Right lobe of liver (tissue), 4 donors: ENCODE measurements at regions not wholly inside any gene's neighbourhood (a gene's known extent, or its start where the extent isn't known, plus 50 kb on each side); places are given as distances from the start of the nearest gene placed in this dataset.

Source experiments
- CTCF ChIP-seq, 4 donors: fragments of 200-600 bp in 3 of 4; fragments of 450-650 bp in 1 of 4; IDR thresholded peaks; one replicate each; pipeline versions ENCODE4 v1.5.1 to v1.8.0; 2016 to 2022; ENCODE audit warnings: antibody characterized with exemption in 4 of 4, mild to moderate bottlenecking in 2 of 4
- POLR2A ChIP-seq: fragments of 450-650 bp; IDR thresholded peaks from one replicate; pipeline ENCODE4 v1.6.1; 2017; ENCODE audit warnings: antibody characterized with exemption, mild to moderate bottlenecking
- donor health status: DM: no; HTN: no; CAD: no.
- donor health status: DM: no; HTN: no; CAD: no.
- donor health status: DM: no; HTN: yes; CAD: no.

- no peak for TF ChIP-seq CTCF (IDR thresholded peaks at IDR 0.05)
- TF ChIP-seq POLR2A = no peak
Measured at GRCh38 chr11:69401715-69402114, 79.7 kb upstream of the LINC01488 start.
